ENCODE measurements at regions not wholly inside any gene's neighbourhood (a gene's known extent, or its start where the extent isn't known, plus 50 kb on each side); places are given as distances from the start of the nearest gene placed in this dataset.

DNA sequence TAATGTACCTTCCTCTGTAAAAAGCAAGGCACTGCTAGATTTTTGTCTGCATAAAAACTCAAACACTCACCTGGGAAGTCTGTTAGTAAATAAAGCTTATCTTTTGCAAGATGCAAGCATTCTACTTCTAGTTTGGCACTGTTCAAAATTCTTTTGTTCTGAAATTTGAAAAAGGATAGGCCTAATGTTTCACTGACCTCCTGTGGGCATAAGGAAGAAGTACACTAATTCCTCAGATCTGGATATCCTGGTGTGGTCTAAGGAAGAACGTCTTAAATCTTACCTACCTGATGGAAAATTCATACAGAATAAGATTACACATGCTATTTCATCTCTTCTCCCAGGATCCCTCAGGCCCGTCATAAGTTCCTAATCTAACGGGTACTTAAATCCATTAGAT, 93.5 kb upstream of the CAMK1G start:
- Mint-ChIP-seq H3K27ac (no peak overlapping the region), H3K4me1 (ENCODE audit: low read depth) (no peaks in the 10 kb centered on the region), H3K36me3 (ENCODE audit: low read depth) (no peaks in the 10 kb centered on the region), H3K4me3 (no peak overlapping the region), H3K9me3 (no peaks in the 10 kb centered on the region), H3K27me3 (ENCODE audit: low read depth) (peaks cover 11% of the 10 kb centered on the region)

DNA sequence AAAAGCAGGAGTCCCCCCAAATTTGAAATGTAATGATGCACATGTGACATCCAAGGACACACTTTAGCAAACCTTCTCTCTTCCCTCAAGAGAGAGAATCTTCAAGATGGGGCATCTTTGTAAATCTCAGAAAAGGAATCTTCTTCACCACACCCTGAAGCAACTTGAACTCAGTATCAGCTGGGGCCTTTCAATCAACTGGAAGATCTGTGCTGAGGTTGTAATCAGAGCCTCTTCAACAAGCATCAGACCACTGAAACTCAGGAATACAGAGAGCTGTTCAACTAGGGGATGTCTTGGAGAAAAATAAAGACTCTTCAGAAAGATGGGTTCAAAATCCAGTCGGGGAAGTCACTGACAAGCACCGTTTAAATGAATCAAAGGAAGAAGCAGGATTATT, 92.5 kb upstream of the CAMK1G start:
- Mint-ChIP-seq H3K4me3 (no peak overlapping the region), H3K9me3 (no peaks in the 10 kb centered on the region)

DNA sequence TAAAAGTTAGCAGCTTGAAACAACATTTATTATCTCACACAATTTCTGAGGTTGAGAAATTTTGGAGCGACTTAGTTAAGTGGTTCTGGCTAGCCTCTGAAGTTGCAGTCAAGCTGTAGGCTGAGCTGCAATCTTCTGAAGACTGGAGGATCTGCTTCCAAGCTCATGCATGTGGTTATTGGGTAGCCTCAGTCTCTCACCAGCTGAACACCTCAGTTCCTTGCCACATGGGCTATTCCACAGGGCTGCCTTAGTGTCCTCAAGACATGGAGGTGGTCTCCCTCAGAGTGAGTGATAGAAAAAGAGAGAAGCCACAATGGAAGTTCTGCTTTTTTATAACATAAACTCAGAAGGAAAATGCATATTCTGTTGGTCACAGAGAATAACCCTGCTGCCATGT, 92.0 kb upstream of the CAMK1G start:
- no peaks in the 10 kb centered on the region for H3K4me1 Mint-ChIP-seq (ENCODE audit: low read depth)
- no peak overlapping the region for H3K4me3 Mint-ChIP-seq

More for the DNA sequence above, 92.5 kb upstream of the CAMK1G start:
- no peaks in the 10 kb centered on the region for H3K4me1 Mint-ChIP-seq (ENCODE audit: low read depth)
- H3K27ac Mint-ChIP-seq = no peak overlapping the region
- H3K36me3 Mint-ChIP-seq (ENCODE audit: low read depth) = no peaks in the 10 kb centered on the region
- H3K27me3 Mint-ChIP-seq (ENCODE audit: low read depth) = peaks cover 14% of the 10 kb centered on the region

DNA sequence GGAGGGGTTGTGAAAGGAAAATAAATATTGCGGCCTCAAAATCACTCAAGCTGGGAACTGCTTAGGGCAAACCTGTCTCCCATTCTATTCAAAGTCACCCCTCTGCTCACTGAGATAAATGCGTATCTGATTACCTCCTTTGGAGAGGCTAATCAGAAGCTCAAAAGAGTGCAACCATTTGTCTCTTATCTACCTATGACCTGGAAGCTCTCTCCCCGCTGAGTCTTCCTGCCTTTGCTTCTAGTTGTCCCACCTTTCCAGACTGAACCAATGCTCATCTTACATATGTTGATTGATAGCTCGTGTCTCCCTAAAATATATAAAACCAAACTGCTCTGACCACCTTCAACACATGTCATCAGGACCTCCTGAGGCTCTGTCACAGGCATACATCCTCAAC, 91.6 kb upstream of the CAMK1G start:
- H3K4me3 Mint-ChIP-seq = no peak overlapping the region
- H3K27me3 Mint-ChIP-seq (ENCODE audit: low read depth) = peaks cover 14% of the 10 kb centered on the region
- H3K9me3 Mint-ChIP-seq = no peaks in the 10 kb centered on the region
- no peak overlapping the region for H3K27ac Mint-ChIP-seq
- no peaks in the 10 kb centered on the region for H3K36me3 Mint-ChIP-seq (ENCODE audit: low read depth)
- H3K4me1 Mint-ChIP-seq (ENCODE audit: low read depth) = no peaks in the 10 kb centered on the region

More for the DNA sequence above, 92.0 kb upstream of the CAMK1G start:
- Mint-ChIP-seq H3K36me3 (ENCODE audit: low read depth) (no peaks in the 10 kb centered on the region), H3K27me3 (ENCODE audit: low read depth) (peaks cover 14% of the 10 kb centered on the region), H3K9me3 (no peaks in the 10 kb centered on the region), H3K27ac (no peak overlapping the region)

DNA sequence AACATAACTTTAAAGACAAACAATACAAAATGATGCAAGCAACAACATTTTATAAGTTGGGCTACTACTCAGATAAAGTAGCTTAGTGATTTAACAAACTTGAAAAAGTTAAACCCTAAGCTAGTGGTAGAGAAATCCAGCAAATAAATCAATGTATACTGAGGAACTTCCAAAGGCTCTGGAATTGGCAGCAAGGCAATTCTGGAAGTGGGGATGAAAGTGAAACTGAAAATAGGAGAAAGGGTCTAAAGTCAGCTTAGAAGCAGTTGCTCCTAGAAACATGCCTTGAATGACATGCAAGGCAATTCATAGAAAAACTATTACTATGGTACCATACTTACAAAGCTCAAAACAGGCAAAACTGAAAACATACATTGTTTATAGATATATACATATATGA, 90.0 kb upstream of the CAMK1G start:
- Mint-ChIP-seq H3K9me3 (no peaks in the 10 kb centered on the region), H3K4me1 (ENCODE audit: low read depth) (no peaks in the 10 kb centered on the region), H3K4me3 (no peak overlapping the region), H3K27ac (no peak overlapping the region), H3K36me3 (ENCODE audit: low read depth) (no peaks in the 10 kb centered on the region), H3K27me3 (ENCODE audit: low read depth) (peaks cover 14% of the 10 kb centered on the region)

DNA sequence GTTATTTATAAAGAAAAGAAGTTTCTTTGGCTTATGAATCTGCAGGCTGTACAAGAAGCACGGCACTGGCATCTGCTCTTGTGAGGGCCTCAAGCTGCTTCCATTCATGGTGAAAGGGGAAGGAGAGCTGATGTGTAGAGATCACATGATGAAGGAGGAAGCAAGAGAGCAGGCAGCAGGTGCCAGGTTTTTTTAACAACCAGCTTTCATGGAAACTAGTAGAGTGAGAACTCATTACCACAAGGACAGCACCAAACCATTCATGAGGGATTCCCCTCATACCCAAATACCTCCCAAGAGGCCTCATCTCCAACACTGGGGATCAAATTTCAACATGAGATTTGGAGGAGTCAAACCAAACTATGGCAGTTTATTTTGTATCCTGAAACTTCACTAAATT, 85.8 kb upstream of the CAMK1G start:
- Mint-ChIP-seq H3K4me1 (ENCODE audit: low read depth) (no peaks in the 10 kb centered on the region), H3K9me3 (peaks cover 16% of the 10 kb centered on the region), H3K4me3 (no peak overlapping the region), H3K27ac (no peak overlapping the region), H3K27me3 (ENCODE audit: low read depth) (peaks cover 11% of the 10 kb centered on the region), H3K36me3 (ENCODE audit: low read depth) (no peaks in the 10 kb centered on the region)

DNA sequence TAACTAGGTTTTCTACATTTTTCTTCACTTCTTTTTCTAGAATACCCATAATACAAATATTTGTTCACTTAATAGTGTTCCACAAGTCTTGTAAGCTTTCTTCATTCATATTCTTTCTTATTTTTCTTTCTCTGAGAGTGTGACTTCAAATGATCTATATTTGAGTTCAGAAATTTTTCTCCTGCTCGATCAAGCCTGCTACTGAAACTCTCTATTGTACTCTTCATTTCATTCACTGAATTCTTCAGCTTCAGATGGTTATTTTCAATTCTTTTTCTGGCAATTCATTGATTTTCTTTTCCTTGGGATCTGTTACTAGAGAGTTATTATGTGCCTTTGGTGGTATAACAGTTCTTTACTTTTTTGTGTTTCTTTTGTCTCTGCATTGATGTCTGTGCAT, 82.5 kb upstream of the CAMK1G start:
- no peak overlapping the region for H3K27ac Mint-ChIP-seq
- H3K27me3 Mint-ChIP-seq (ENCODE audit: low read depth) = peaks cover 7% of the 10 kb centered on the region
- H3K4me1 Mint-ChIP-seq (ENCODE audit: low read depth) = no peaks in the 10 kb centered on the region
- H3K9me3 Mint-ChIP-seq = peaks cover 16% of the 10 kb centered on the region
- no peaks in the 10 kb centered on the region for H3K36me3 Mint-ChIP-seq (ENCODE audit: low read depth)
- no peak overlapping the region for H3K4me3 Mint-ChIP-seq

DNA sequence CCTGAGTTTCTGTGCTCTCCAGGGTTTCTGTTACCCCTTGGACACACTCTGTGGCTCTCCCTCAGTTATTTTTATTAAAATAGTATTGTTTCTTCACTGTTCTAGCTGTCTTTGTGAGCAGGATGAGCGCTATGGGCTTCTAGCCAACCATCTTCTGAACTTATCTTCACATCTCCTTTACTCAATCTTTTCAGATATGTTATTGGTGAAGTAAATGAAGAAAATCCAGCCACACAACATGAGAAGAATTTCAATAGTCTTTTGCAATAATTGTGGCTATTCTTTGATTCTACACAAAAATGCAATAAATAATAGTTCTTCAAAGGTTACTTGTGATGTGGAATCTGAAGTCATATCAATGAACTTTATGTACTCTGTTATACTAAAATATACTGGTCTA, 80.3 kb upstream of the CAMK1G start:
- Mint-ChIP-seq H3K27ac (no peak overlapping the region), H3K9me3 (peaks cover 16% of the 10 kb centered on the region), H3K36me3 (ENCODE audit: low read depth) (no peaks in the 10 kb centered on the region), H3K4me1 (ENCODE audit: low read depth) (no peaks in the 10 kb centered on the region), H3K27me3 (ENCODE audit: low read depth) (peaks cover 7% of the 10 kb centered on the region), H3K4me3 (no peak overlapping the region)

DNA sequence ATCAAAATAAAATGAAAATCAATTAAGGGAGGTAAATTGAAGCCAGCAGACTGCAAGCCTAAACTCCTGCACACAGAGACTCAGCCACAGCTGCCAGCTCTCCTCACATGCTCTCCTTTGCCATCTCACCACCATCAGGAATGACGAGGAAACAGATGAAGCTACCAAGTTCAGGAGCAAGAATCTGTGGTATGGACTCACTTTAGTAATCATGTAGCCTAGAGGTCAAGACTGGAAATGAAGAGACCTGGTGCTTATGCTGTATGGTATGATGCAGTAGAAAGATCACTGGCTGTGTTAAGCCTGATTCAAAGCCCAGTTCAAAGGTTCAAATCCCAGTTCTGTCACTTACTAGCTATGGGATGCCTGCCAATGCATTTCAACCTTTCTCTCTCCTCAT, 78.9 kb upstream of the CAMK1G start:
- Mint-ChIP-seq H3K9me3 (peaks cover 16% of the 10 kb centered on the region), H3K27ac (no peak overlapping the region), H3K4me3 (no peak overlapping the region), H3K36me3 (ENCODE audit: low read depth) (no peaks in the 10 kb centered on the region), H3K27me3 (ENCODE audit: low read depth) (peaks cover 7% of the 10 kb centered on the region), H3K4me1 (ENCODE audit: low read depth) (no peaks in the 10 kb centered on the region)

DNA sequence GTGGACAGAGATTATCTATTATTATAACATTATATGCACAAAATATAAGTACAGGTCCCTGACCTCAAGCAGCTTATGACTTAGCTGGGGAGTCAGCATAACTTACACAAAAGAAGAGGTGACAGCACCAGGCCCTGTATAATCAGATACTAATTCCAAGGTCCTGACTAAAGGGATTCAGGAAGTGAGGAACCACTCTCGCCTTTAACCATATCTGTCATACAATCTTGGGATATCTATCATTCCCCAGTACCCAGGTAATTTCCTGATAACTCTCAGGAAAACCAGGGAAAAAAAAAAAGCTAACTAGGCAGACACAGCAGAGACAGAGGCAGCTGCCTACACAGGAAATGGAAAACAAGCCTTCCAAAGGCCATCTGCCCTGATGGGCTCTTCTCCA, 78.5 kb upstream of the CAMK1G start:
- Mint-ChIP-seq H3K4me1 (ENCODE audit: low read depth) (no peaks in the 10 kb centered on the region), H3K36me3 (ENCODE audit: low read depth) (no peaks in the 10 kb centered on the region), H3K27me3 (ENCODE audit: low read depth) (peaks cover 7% of the 10 kb centered on the region), H3K4me3 (no peak overlapping the region), H3K27ac (no peak overlapping the region), H3K9me3 (peaks cover 13% of the 10 kb centered on the region)

DNA sequence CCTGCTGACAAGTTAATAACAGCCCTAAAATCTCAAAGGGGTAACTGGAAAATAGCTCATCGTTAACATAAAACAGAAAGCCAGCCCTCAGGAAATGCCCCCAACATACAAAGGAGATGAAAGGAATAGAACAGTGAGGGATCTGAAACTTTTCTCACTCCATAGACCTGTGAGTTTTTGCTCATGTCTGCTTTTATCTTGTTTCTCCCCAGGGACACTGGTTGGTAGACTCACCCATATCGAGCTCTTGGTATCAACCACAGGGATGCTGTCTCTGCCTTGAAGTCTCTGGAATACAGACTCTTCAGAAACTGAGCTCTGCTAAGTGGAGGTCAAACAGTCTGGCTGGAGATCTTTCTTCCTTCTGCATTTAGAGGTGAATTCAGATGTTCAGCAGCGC, 77.4 kb upstream of the CAMK1G start:
- H3K4me1 Mint-ChIP-seq (ENCODE audit: low read depth) = no peaks in the 10 kb centered on the region
- H3K27ac Mint-ChIP-seq = no peak overlapping the region
- H3K27me3 Mint-ChIP-seq (ENCODE audit: low read depth) = peaks cover 7% of the 10 kb centered on the region
- no peak overlapping the region for H3K4me3 Mint-ChIP-seq
- H3K9me3 Mint-ChIP-seq = peaks cover 3% of the 10 kb centered on the region
- no peaks in the 10 kb centered on the region for H3K36me3 Mint-ChIP-seq (ENCODE audit: low read depth)

DNA sequence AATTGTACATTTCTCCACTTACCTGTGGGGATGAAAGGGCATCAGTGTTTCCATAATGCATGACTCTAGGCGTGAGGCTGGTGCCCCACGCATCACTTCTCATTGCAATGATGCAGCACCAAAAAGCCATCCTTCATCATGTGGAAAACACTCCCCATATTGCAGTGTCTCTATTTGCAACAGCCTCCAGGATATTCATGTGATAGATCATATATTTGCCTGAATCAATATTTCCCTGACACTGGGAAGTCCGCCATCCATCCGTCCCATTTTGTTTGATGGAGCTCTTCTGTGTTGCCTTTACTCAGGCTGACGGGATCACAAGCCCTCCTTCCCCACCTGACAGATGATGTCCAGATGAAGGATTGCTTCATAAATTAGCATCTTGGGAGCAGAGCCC, 74.5 kb upstream of the CAMK1G start:
- Mint-ChIP-seq H3K4me3 (no peak overlapping the region), H3K4me1 (ENCODE audit: low read depth) (no peaks in the 10 kb centered on the region), H3K9me3 (no peaks in the 10 kb centered on the region), H3K36me3 (ENCODE audit: low read depth) (no peaks in the 10 kb centered on the region), H3K27me3 (ENCODE audit: low read depth) (no peaks in the 10 kb centered on the region), H3K27ac (no peak overlapping the region)

DNA sequence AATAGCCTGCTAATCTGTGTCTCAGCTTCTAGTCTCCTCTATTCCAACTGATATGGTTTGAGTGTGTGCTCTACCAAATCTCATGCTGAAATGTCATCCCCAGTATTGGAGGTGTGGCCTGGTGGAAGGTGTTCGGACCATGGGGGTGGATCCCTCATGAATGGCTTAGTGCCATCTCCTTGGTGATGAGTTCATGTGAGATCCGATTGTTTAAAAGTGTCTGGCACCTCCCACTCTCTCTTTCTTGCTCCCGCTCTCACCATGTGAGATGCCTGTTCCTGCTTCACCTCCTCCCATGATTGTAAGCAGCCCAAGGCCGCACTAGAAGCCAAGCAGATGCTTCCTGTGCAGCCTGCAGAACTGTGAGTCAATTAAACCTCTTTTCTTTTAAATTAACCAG, 73.5 kb upstream of the CAMK1G start:
- Mint-ChIP-seq H3K9me3 (no peaks in the 10 kb centered on the region), H3K27ac (no peak overlapping the region), H3K27me3 (ENCODE audit: low read depth) (peaks cover 4% of the 10 kb centered on the region), H3K4me1 (ENCODE audit: low read depth) (no peaks in the 10 kb centered on the region), H3K4me3 (no peak overlapping the region), H3K36me3 (ENCODE audit: low read depth) (no peaks in the 10 kb centered on the region)

DNA sequence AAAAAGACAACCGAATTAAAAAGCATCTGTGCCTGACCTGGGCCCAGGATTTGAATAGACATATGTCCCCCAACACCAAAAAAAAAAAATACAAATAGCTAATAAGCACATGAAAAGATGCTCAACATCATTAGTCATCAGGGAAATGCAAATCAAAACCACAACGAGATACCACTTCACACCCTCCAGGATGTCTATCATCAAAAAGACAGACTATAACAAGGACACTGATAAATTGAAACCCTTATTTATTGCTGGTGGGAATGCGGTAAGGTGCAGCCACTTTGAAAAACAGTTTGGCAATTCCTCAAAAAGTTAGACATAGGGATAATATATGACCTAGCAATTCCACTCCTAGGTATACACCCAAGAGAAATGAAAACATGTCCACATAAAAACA, 72.3 kb upstream of the CAMK1G start:
- Mint-ChIP-seq H3K9me3 (no peaks in the 10 kb centered on the region), H3K4me1 (ENCODE audit: low read depth) (no peaks in the 10 kb centered on the region), H3K36me3 (ENCODE audit: low read depth) (no peaks in the 10 kb centered on the region), H3K27me3 (ENCODE audit: low read depth) (peaks cover 11% of the 10 kb centered on the region), H3K4me3 (no peak overlapping the region), H3K27ac (no peak overlapping the region)

DNA sequence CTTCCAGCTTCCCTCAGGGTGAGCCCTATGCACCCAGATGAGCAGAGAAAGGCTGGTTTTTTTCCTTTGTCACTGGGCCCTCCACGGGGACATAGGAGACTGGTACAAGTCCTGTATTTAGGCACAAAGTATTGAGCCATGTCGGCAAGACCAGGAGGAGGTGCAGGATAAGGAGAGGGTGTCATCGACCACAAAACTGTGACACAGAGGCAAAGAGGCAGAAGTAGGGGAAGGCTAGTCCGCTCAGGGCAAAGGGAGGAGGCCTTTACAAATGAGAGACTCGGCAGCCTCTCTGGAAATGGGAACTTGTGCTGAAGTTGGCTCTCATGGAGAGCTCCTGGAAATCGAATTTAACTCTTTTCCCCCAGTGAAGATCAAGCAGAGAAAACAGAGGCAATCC, 70.7 kb upstream of the CAMK1G start:
- no peaks in the 10 kb centered on the region for H3K4me1 Mint-ChIP-seq (ENCODE audit: low read depth)
- H3K27me3 Mint-ChIP-seq (ENCODE audit: low read depth) = peaks cover 16% of the 10 kb centered on the region
- no peaks in the 10 kb centered on the region for H3K9me3 Mint-ChIP-seq
- H3K36me3 Mint-ChIP-seq (ENCODE audit: low read depth) = no peaks in the 10 kb centered on the region
- H3K4me3 Mint-ChIP-seq = no peak overlapping the region
- H3K27ac Mint-ChIP-seq = no peak overlapping the region

DNA sequence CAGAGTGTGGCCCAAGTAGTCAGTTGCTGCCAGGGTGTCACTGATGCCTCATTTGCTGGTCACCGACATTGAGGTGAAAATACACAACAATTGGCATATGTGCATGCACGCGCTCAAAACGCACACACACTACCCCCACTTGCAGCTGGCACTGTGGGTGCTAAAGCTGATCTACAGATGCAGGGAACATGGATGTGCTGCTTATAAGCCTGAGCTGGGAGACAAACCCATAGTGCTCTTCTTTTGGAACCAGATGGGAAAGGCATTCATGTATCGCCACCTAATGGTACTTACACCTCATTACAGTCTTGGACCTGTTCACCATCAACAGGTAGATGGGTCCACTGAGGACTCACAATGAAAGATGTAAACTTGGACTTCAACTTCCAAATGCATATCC, 70.3 kb upstream of the CAMK1G start:
- Mint-ChIP-seq H3K27ac (no peak overlapping the region), H3K4me1 (ENCODE audit: low read depth) (no peaks in the 10 kb centered on the region), H3K36me3 (ENCODE audit: low read depth) (no peaks in the 10 kb centered on the region), H3K27me3 (ENCODE audit: low read depth) (peaks cover 19% of the 10 kb centered on the region), H3K9me3 (no peaks in the 10 kb centered on the region), H3K4me3 (no peak overlapping the region)

Data from T-helper 1 cell treated with Interleukin-12 subunit alpha and Interleukin-12 subunit beta and Interleukin-4 antibody, amounts not matched to agents 30 μg/mL and 1 μg/mL, for 36 hours (primary cell).